Activated T-cell treated with anti-CD3 and anti-CD28 coated beads, Interleukin-2, amount 50 U/mL, for 4 hours (primary cell): ENCODE measurements at regions not wholly inside any gene's neighbourhood (a gene's known extent, or its start where the extent isn't known, plus 50 kb on each side); places are given as distances from the start of the nearest gene placed in this dataset.

ENCODE experiments used
- ATAC-seq, 2 donors: fragments of 200-7000 bp; cut with Tn5 transposase; one replicate each; pipeline ENCODE4 v1.10.0; 2021
- DNase-seq: peaks from one replicate; pipeline ENCODE4 v3.0.0-alpha.2; 2020
- H3K27me3 Mint-ChIP-seq: one replicate; pipeline ENCODE4 v1.8.0; 2021; ENCODE audit warnings: low read depth, mixed read lengths
- H3K36me3 Mint-ChIP-seq: one replicate; pipeline ENCODE4 v1.8.0; 2022; ENCODE audit warnings: mixed read lengths; ENCODE audit not compliant: insufficient read depth
- H3K4me1 Mint-ChIP-seq: one replicate; pipeline ENCODE4 v1.8.0; 2021; ENCODE audit warnings: low read depth, mixed read lengths
- H3K4me3 Mint-ChIP-seq: one replicate; pipeline ENCODE4 v1.8.0; 2021; ENCODE audit warnings: mild to moderate bottlenecking, moderate library complexity, mixed read lengths
- H3K9me3 Mint-ChIP-seq: one replicate; pipeline ENCODE4 v1.8.0; 2021; ENCODE audit warnings: mixed read lengths

- peaks cover 5% of the 10 kb centered on the region for H3K4me1 Mint-ChIP-seq
- no peaks in the 10 kb centered on the region for H3K36me3 Mint-ChIP-seq
- DNase-seq (no peak), ATAC-seq (no peak)
- peaks cover 54% of the 10 kb centered on the region for H3K27me3 Mint-ChIP-seq
- no peaks in the 10 kb centered on the region for H3K9me3 Mint-ChIP-seq
- no peak overlapping the region for H3K4me3 Mint-ChIP-seq
Observed at GRCh38 chr14:101402936-101403660, 158.2 kb upstream of the DIO3 start.

GRCh38 chr14:101404426-101405170 is 156.7 kb upstream of the DIO3 start:
- no peak for DNase-seq
- Mint-ChIP-seq H3K9me3 (no peaks in the 10 kb centered on the region), H3K4me1 (peaks cover 5% of the 10 kb centered on the region), H3K36me3 (no peaks in the 10 kb centered on the region), H3K4me3 (no peak overlapping the region), H3K27me3 (peaks cover 46% of the 10 kb centered on the region)
- no peak for ATAC-seq

- Mint-ChIP-seq H3K4me1 (peaks cover 5% of the 10 kb centered on the region), H3K9me3 (no peaks in the 10 kb centered on the region), H3K4me3 (no peak overlapping the region), H3K36me3 (no peaks in the 10 kb centered on the region), H3K27me3 (peaks cover 40% of the 10 kb centered on the region)
- ATAC-seq (no peak), DNase-seq (no peak)
Observed at GRCh38 chr14:101405171-101405883, 156.0 kb upstream of the DIO3 start.

GRCh38 chr14:101406921-101407320 is 154.4 kb upstream of the DIO3 start:
- H3K4me3 Mint-ChIP-seq = no peak overlapping the region
- ATAC-seq (no peak), DNase-seq (no peak)
- no peaks in the 10 kb centered on the region for H3K9me3 Mint-ChIP-seq
- H3K27me3 Mint-ChIP-seq = peaks cover 39% of the 10 kb centered on the region
- H3K4me1 Mint-ChIP-seq = no peaks in the 10 kb centered on the region
- H3K36me3 Mint-ChIP-seq = no peaks in the 10 kb centered on the region

- H3K36me3 Mint-ChIP-seq = no peaks in the 10 kb centered on the region
- H3K4me3 Mint-ChIP-seq = no peak overlapping the region
- no peaks in the 10 kb centered on the region for H3K9me3 Mint-ChIP-seq
- no peaks in the 10 kb centered on the region for H3K4me1 Mint-ChIP-seq
- peaks cover 39% of the 10 kb centered on the region for H3K27me3 Mint-ChIP-seq
- ATAC-seq (no peak), DNase-seq (no peak)
Observed at GRCh38 chr14:101407328-101407727, 154.0 kb upstream of the DIO3 start.

GRCh38 chr14:101408077-101408831 is 153.0 kb upstream of the DIO3 start:
- Mint-ChIP-seq H3K9me3 (no peaks in the 10 kb centered on the region), H3K4me3 (no peak overlapping the region), H3K4me1 (no peaks in the 10 kb centered on the region), H3K36me3 (no peaks in the 10 kb centered on the region), H3K27me3 (peaks cover 39% of the 10 kb centered on the region)
- ATAC-seq (no peak), DNase-seq (no peak)

GRCh38 chr14:101409006-101409543 is 152.2 kb upstream of the DIO3 start:
- H3K4me1 Mint-ChIP-seq = no peaks in the 10 kb centered on the region
- no peaks in the 10 kb centered on the region for H3K36me3 Mint-ChIP-seq
- no peak for DNase-seq
- H3K9me3 Mint-ChIP-seq = no peaks in the 10 kb centered on the region
- H3K4me3 Mint-ChIP-seq = no peak overlapping the region
- peaks cover 43% of the 10 kb centered on the region for H3K27me3 Mint-ChIP-seq
- ATAC-seq = no peak

- Mint-ChIP-seq H3K4me3 (no peak overlapping the region), H3K27me3 (peaks cover 39% of the 10 kb centered on the region), H3K4me1 (no peaks in the 10 kb centered on the region), H3K36me3 (no peaks in the 10 kb centered on the region), H3K9me3 (no peaks in the 10 kb centered on the region)
- DNase-seq (no peak), ATAC-seq (no peak)
Observed at GRCh38 chr14:101410126-101410525, 151.2 kb upstream of the DIO3 start.

- no peak for DNase-seq
- no peaks in the 10 kb centered on the region for H3K9me3 Mint-ChIP-seq
- ATAC-seq = no peak
- peaks cover 46% of the 10 kb centered on the region for H3K27me3 Mint-ChIP-seq
- no peak overlapping the region for H3K4me3 Mint-ChIP-seq
- H3K4me1 Mint-ChIP-seq = no peaks in the 10 kb centered on the region
- H3K36me3 Mint-ChIP-seq = no peaks in the 10 kb centered on the region
Observed at GRCh38 chr14:101411151-101411550, 150.1 kb upstream of the DIO3 start.

- no peak for ATAC-seq
- H3K36me3 Mint-ChIP-seq = no peaks in the 10 kb centered on the region
- no peaks in the 10 kb centered on the region for H3K4me1 Mint-ChIP-seq
- no peaks in the 10 kb centered on the region for H3K9me3 Mint-ChIP-seq
- H3K27me3 Mint-ChIP-seq = peaks cover 52% of the 10 kb centered on the region
- DNase-seq = no peak
- H3K4me3 Mint-ChIP-seq = no peak overlapping the region
Observed at GRCh38 chr14:101411779-101412178, 149.5 kb upstream of the DIO3 start.

GRCh38 chr14:101412739-101413138 is 148.6 kb upstream of the DIO3 start:
- Mint-ChIP-seq H3K27me3 (peaks cover 49% of the 10 kb centered on the region), H3K4me1 (no peaks in the 10 kb centered on the region), H3K4me3 (no peak overlapping the region), H3K9me3 (peaks cover 1% of the 10 kb centered on the region), H3K36me3 (no peaks in the 10 kb centered on the region)
- ATAC-seq = no peak
- DNase-seq = no peak

GRCh38 chr14:101417434-101417833 is 143.9 kb upstream of the DIO3 start:
- Mint-ChIP-seq H3K27me3 (peaks cover 42% of the 10 kb centered on the region), H3K4me1 (no peaks in the 10 kb centered on the region), H3K36me3 (no peaks in the 10 kb centered on the region), H3K9me3 (peaks cover 4% of the 10 kb centered on the region), H3K4me3 (no peak overlapping the region)
- ATAC-seq (no peak), DNase-seq (no peak)

GRCh38 chr14:101418601-101419000 is 142.7 kb upstream of the DIO3 start:
- no peak for DNase-seq
- Mint-ChIP-seq H3K9me3 (peaks cover 4% of the 10 kb centered on the region), H3K4me1 (no peaks in the 10 kb centered on the region), H3K36me3 (no peaks in the 10 kb centered on the region), H3K4me3 (no peak overlapping the region), H3K27me3 (peaks cover 32% of the 10 kb centered on the region)
- no peak for ATAC-seq

GRCh38 chr14:101426466-101426865 is 134.8 kb upstream of the DIO3 start:
- Mint-ChIP-seq H3K4me1 (no peaks in the 10 kb centered on the region), H3K27me3 (peaks cover 26% of the 10 kb centered on the region), H3K9me3 (peaks cover 15% of the 10 kb centered on the region), H3K4me3 (no peak overlapping the region), H3K36me3 (no peaks in the 10 kb centered on the region)
- ATAC-seq = no peak
- DNase-seq = no peak
